ENCODE measurements at regions not wholly inside any gene's neighbourhood (a gene's known extent, or its start where the extent isn't known, plus 50 kb on each side); places are given as distances from the start of the nearest gene placed in this dataset.

DNA sequence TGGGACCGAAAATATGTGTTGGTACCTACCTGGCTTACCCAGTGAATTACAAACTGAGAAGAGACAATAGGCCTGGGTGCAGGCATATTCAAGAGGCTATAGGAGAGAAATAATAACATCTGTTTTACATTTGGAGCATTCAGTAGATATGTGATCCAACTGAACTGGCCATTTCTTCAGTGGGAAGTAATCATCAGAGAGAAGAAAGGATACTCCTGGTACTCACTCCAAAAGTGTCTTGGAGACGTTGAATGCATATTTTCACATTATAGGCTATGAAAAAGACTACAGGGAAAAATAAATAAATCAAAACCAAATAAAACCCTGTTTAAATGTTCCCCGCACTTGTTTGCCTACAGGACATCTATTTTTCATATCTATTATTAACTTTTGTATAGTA, 1680.3 kb downstream of the REEP3 start:
- Histone ChIP-seq H2AFZ (ENCODE audit: low read length) (no peak overlapping the region), H3K27me3 (replicated peaks; ENCODE audit: insufficient read depth, low read length) (no peaks in the 10 kb centered on the region), H4K20me1 (ENCODE audit: insufficient read depth, low read length) (no peaks in the 10 kb centered on the region), H3K27ac (ENCODE audit: low read length) (no peak overlapping the region), H3K9me2 (replicated peaks; ENCODE audit: insufficient read depth, low read length) (no peaks in the 10 kb centered on the region), H3K4me2 (ENCODE audit: low read depth, low read length) (no peak overlapping the region), H3K9me3 (replicated peaks; ENCODE audit: insufficient read depth, low read length) (no peaks in the 10 kb centered on the region), H3K4me3 (ENCODE audit: low read length) (no peak overlapping the region), H3K79me2 (ENCODE audit: low read length) (no peaks in the 10 kb centered on the region), H3K9ac (ENCODE audit: low read length) (no peak overlapping the region), H3K36me3 (replicated peaks; ENCODE audit: insufficient read depth, low read length) (no peaks in the 10 kb centered on the region), H3K4me1 (ENCODE audit: low read length) (no peaks in the 10 kb centered on the region), H3F3A (ENCODE audit: insufficient read depth, low read length) (no peaks in the 10 kb centered on the region)
- DNase-seq = no peak
- TF ChIP-seq, protein P1, sequence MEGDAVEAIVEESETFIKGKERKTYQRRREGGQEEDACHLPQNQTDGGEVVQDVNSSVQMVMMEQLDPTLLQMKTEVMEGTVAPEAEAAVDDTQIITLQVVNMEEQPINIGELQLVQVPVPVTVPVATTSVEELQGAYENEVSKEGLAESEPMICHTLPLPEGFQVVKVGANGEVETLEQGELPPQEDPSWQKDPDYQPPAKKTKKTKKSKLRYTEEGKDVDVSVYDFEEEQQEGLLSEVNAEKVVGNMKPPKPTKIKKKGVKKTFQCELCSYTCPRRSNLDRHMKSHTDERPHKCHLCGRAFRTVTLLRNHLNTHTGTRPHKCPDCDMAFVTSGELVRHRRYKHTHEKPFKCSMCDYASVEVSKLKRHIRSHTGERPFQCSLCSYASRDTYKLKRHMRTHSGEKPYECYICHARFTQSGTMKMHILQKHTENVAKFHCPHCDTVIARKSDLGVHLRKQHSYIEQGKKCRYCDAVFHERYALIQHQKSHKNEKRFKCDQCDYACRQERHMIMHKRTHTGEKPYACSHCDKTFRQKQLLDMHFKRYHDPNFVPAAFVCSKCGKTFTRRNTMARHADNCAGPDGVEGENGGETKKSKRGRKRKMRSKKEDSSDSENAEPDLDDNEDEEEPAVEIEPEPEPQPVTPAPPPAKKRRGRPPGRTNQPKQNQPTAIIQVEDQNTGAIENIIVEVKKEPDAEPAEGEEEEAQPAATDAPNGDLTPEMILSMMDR (IDR thresholded peaks at IDR 0.05; ENCODE audit: low read length) = no peak
- TF ChIP-seq EZH2phosphoT487 (IDR thresholded peaks at IDR 0.05; ENCODE audit: low read length) = no peak
- TF ChIP-seq EZH2 (optimal IDR thresholded peaks at IDR 0.05; ENCODE audit: low read depth, low read length) = no peak

DNA sequence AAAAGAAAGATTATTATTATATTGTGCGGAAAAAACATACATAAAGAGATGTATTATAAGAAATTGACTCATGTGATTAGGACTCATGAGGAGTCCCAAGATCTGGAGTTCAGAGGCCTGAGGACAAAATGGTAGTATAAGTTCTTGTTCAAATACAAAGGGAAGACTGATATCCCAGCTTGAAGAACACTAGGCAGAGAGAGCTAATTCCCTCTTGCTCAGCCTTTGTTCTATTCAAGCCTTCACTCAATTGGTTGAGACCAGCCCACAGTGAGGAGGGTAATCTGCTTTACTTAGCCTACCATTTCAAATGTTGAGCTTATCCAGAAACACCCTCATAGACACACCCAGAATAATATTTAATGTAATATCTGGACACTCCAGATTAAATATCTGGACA, 1683.8 kb downstream of the REEP3 start:
- no peaks in the 10 kb centered on the region for H3K36me3 ChIP-seq (replicated peaks; ENCODE audit: insufficient read depth, low read length)
- no peaks in the 10 kb centered on the region for H3K9me2 ChIP-seq (replicated peaks; ENCODE audit: insufficient read depth, low read length)
- H3K4me1 ChIP-seq (ENCODE audit: low read length) = no peaks in the 10 kb centered on the region
- H3F3A ChIP-seq (ENCODE audit: insufficient read depth, low read length) = no peaks in the 10 kb centered on the region
- TF ChIP-seq EZH2 (optimal IDR thresholded peaks at IDR 0.05; ENCODE audit: low read depth, low read length) (no peak), EZH2phosphoT487 (IDR thresholded peaks at IDR 0.05; ENCODE audit: low read length) (no peak)
- TF ChIP-seq, protein P1 (IDR thresholded peaks at IDR 0.05; ENCODE audit: low read length) = no peak
- H3K27ac ChIP-seq (ENCODE audit: low read length) = no peak overlapping the region
- no peak overlapping the region for H3K9ac ChIP-seq (ENCODE audit: low read length)
- H3K79me2 ChIP-seq (ENCODE audit: low read length) = no peaks in the 10 kb centered on the region
- H3K4me3 ChIP-seq (ENCODE audit: low read length) = no peak overlapping the region
- no peak overlapping the region for H2AFZ ChIP-seq (ENCODE audit: low read length)
- H3K9me3 ChIP-seq (replicated peaks; ENCODE audit: insufficient read depth, low read length) = no peaks in the 10 kb centered on the region
- H3K27me3 ChIP-seq (replicated peaks; ENCODE audit: insufficient read depth, low read length) = no peaks in the 10 kb centered on the region
- H3K4me2 ChIP-seq (ENCODE audit: low read depth, low read length) = no peak overlapping the region
- no peaks in the 10 kb centered on the region for H4K20me1 ChIP-seq (ENCODE audit: insufficient read depth, low read length)
- no peak for DNase-seq

DNA sequence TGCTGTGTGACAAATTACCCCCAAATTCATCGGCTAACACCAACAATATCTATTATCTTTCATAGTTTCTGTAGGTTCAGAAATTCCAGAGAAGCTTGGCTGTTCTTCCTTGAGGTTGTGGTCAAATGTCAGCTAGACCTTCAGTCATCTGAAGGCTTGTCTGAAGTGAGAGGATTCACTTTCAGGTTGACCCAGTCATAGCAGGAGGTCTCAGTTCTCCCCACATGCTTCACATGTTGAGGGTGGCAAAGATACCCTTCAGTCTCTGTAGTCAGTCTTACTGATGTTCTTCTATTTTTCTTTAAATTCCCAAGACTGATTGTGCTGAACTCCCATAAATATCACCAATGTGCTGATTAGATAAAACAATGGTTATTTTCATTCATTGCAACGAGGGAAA, 1692.0 kb downstream of the REEP3 start:
- Histone ChIP-seq H3K27me3 (replicated peaks; ENCODE audit: insufficient read depth, low read length) (no peaks in the 10 kb centered on the region), H3K4me3 (ENCODE audit: low read length) (no peak overlapping the region)
- TF ChIP-seq, protein P1 (IDR thresholded peaks at IDR 0.05; ENCODE audit: low read length) = no peak
- TF ChIP-seq EZH2 (optimal IDR thresholded peaks at IDR 0.05; ENCODE audit: low read depth, low read length) (no peak), EZH2phosphoT487 (IDR thresholded peaks at IDR 0.05; ENCODE audit: low read length) (no peak)

More for the DNA sequence above, 1692.0 kb downstream of the REEP3 start:
- Histone ChIP-seq H3K36me3 (replicated peaks; ENCODE audit: insufficient read depth, low read length) (no peaks in the 10 kb centered on the region), H3K79me2 (ENCODE audit: low read length) (no peaks in the 10 kb centered on the region), H3K4me2 (ENCODE audit: low read depth, low read length) (no peak overlapping the region), H2AFZ (ENCODE audit: low read length) (no peak overlapping the region), H3K4me1 (ENCODE audit: low read length) (peaks cover 5% of the 10 kb centered on the region), H4K20me1 (ENCODE audit: insufficient read depth, low read length) (no peaks in the 10 kb centered on the region), H3K9me3 (replicated peaks; ENCODE audit: insufficient read depth, low read length) (no peaks in the 10 kb centered on the region), H3F3A (ENCODE audit: insufficient read depth, low read length) (no peaks in the 10 kb centered on the region), H3K9me2 (replicated peaks; ENCODE audit: insufficient read depth, low read length) (no peaks in the 10 kb centered on the region), H3K27ac (ENCODE audit: low read length) (no peak overlapping the region), H3K9ac (ENCODE audit: low read length) (no peak overlapping the region)
- DNase-seq = peak; percentile 36

All from MM.1S (cell line).